Activated CD4-positive, alpha-beta T cell treated with anti-CD3 and anti-CD28 coated beads, Interleukin-2, amount 50 U/mL, for 16 hours (primary cell): ENCODE measurements at regions not wholly inside any gene's neighbourhood (a gene's known extent, or its start where the extent isn't known, plus 50 kb on each side); places are given as distances from the start of the nearest gene placed in this dataset.
"Not testable (repeated sequence)": the region's sequence is repeated elsewhere in the genome, so short reads cannot be mapped to it uniquely, and the experiment has no call there.

Experiments used
- DNase-seq: peaks from one replicate; pipeline ENCODE4 v3.0.0-alpha.2; 2020

GRCh38 chr10:53422223-53422888 is 649.8 kb upstream of the MBL2 start:
- DNase-seq, result no peak

GRCh38 chr10:53412651-53413050 is 640.1 kb upstream of the MBL2 start:
- no peak for DNase-seq

DNA sequence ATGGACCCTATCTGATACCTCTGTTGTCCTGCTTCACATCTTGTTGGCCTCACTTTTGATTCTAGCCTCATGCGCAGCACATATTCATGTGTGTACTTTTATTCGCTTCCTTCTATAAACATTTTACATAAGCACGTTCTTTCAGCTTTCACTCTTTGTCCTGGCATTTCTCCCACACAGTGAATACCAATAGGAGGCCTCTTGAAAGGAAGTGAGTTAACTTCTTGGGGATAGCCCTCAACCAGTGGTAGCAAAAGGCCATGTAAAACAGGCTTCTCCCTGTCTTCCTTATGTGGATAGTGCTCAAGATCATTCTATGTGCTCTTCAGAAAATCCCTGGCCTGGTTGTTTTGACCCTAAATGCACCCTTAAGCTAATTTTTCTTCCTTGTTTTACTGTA is 633.9 kb upstream of the MBL2 start:
- DNase-seq, result no peak

DNA sequence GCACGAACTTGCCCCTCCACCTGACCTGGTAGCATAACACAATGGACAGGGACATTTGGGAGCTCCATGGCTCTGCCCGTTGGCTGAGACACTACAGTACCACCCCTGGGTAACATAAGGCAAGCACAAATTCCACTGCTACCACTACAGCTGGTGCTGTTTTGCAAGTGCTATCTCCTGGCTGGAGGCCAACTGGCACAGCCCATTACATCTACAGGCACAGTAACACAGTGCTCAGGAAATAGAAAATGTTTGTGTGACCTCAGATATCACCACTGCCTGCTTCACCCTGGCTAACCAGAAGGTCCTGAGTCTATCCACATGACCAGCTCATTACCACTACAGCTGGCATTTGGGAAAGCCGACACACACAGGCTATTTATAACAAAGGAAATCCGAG is 631.1 kb upstream of the MBL2 start:
- no peak for DNase-seq

GRCh38 chr10:53402594-53402993 is 630.0 kb upstream of the MBL2 start:
- DNase-seq, result no peak

- no peak for DNase-seq
Measured at GRCh38 chr10:53401536-53401935, 629.0 kb upstream of the MBL2 start.

DNA sequence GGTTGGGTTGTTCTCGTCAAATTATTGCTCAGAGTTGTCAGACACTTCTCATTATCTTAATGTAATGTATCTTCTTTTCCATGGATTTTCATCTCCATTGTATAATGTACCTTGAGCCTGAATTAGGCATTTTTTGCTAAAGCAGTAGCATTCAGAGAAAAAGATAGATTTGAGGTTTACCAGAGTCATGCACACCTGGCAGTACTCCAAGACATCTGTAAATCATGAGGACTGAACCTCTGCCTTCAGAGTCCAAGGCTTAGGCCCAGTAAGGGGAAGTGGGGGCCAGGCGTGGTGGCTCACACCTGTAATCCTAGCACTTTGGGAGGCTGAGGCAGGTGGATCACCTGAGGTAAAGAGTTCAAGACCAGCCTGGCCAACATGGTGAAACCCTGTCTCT is 624.3 kb upstream of the MBL2 start:
- no peak for DNase-seq

DNA sequence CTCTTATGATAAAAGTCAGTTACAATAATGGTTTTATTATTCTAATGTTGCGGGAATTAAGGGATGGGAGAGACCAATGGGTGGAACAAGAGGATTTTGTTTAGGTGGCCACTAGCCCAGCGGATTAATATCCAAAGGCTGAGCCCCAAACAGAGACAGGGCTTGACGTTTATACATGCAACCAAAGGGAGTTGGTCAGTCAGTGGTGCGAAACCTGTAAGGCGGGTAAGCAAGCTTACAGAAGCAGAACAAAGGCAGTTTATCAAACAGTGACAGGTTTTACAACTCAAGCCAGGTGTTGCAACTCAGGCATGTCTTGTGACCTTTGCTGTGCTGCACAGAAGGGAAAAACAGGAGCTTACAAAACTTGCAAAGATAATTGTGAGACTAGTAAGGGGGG is 622.9 kb upstream of the MBL2 start:
- no peak for DNase-seq

GRCh38 chr10:53387562-53387961 is 615.0 kb upstream of the MBL2 start:
- no peak for DNase-seq

- no peak for DNase-seq
Measured at GRCh38 chr10:53382543-53382942, 610.0 kb upstream of the MBL2 start.

GRCh38 chr10:53379956-53380355 is 607.4 kb upstream of the MBL2 start:
- DNase-seq, result no peak

DNA sequence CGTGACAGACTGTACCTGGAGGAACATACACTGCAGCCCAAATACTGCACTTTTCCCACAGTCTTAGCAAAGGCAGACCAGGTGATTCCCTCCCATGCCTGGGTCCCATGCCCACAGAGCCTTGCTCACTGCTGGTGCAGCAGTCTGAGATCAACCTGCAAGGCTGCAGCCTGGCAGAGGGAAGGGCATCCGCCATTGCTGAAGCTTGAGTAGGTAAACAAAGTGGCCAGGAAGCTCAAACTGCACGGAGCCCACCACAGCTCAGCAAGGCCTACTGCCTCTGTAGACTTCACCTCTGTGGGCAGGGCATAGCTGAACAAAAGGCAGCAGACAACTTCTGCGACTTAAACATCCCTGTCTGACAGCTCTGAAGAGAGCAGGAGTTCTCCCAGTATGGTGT is 597.8 kb upstream of the MBL2 start:
- DNase-seq, result no peak

DNA sequence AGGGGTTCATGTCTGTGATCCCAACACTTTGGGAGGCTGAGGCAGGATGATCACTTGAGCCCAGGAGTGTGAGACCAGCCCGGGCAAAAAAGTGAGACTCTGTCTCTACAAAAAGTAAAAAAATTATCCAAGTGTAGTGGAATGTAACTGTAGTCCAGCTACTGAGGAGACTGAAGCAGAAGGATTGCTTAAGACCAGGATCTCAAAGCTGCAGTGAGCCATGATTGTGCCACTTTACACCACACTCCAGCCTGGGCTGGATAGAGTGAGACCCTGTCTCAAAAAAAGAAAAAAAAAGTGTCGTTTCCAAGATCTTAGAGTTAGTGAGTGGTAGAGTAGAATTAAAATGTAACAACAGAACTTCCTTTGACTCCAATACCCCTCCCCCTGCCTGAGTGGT is 589.4 kb upstream of the MBL2 start:
- DNase-seq, result no peak

DNA sequence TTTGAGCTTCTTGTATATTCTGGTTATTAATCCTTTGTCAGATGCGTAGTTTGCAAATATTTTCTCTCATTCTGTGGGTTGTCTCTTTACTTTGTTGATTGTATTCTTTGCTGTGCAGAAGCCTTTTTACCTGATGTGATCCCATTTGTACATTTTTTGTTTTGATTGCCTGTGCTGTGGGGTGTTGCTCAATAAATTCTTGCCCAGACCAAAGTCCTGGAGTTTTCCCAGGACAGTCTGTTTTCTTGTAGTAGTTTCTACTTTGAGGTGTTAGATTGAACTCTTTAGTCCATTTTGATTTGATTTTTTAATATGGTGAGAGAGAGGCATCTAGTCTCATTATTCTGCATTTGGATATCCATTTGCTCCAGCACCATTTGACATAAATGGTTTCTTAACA is 588.7 kb upstream of the MBL2 start:
- DNase-seq, result no peak

GRCh38 chr10:53358978-53359377 is 586.4 kb upstream of the MBL2 start:
- not testable (repeated sequence) for DNase-seq

- no peak for DNase-seq
Measured at GRCh38 chr10:53358536-53358935, 586.0 kb upstream of the MBL2 start.

DNA sequence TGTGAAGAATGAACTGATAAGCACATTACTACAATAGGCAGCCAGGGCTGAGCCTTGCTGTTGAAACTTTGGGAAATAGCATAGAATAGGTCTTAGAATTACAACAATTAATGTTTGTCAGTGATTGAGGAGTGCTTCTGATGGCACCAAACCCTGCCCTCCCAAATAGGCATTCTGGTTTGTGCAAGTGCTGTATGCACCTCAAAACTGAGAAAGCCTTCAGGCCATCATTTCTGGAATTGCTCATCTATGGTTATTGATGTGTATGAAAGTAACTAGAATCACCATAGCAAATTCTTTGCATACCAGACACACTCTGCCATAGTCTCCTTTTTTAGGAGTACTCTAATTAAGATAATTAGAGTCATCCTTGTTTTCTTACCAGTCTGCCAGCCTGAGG is 585.0 kb upstream of the MBL2 start:
- no peak for DNase-seq

GRCh38 chr10:53356616-53357349 is 584.2 kb upstream of the MBL2 start:
- no peak for DNase-seq

GRCh38 chr10:53342531-53342930 is 569.9 kb upstream of the MBL2 start:
- not testable (repeated sequence) for DNase-seq

- DNase-seq, result not testable (repeated sequence)
Measured at GRCh38 chr10:53338199-53338598, 565.6 kb upstream of the MBL2 start.

GRCh38 chr10:53335803-53336422 is 563.3 kb upstream of the MBL2 start:
- DNase-seq, result not testable (repeated sequence)

- no peak for DNase-seq
Measured at GRCh38 chr10:53331460-53331859, 558.9 kb upstream of the MBL2 start.

- not testable (repeated sequence) for DNase-seq
Measured at GRCh38 chr10:53326401-53327305, 554.1 kb upstream of the MBL2 start.
